K562 (cell line): ENCODE measurements at regions not wholly inside any gene's neighbourhood (a gene's known extent, or its start where the extent isn't known, plus 50 kb on each side); places are given as distances from the start of the nearest gene placed in this dataset.

Experiments
- CHD2 ChIP-seq: IDR thresholded peaks from 2 replicates; pipeline ENCODE4 v1.6.1; 2011; ENCODE audit warnings: low read depth, low read length
- CREB1 ChIP-seq, 2 experiments: sonication (generic) in 1 of 2; formaldehyde crosslinking in 1 of 2; IDR thresholded peaks; 2 replicates each; pipeline versions ENCODE4 v1.6.1 to v1.8.0; 2012 to 2022; ENCODE audit warnings: inconsistent platforms in 1 of 2, mild to moderate bottlenecking in 1 of 2, missing genetic modification reagents in 1 of 2, moderate library complexity in 1 of 2
- CTCF ChIP-seq, 3 experiments: IDR thresholded peaks in 2 of 3; conservative IDR thresholded peaks in 1 of 3; 2 replicates each; pipeline ENCODE4 v1.5.1; 2011 to 2012; ENCODE audit warnings: low read length in 3 of 3, mild to moderate bottlenecking in 3 of 3, control low read depth in 2 of 3, improper control_type of control experiment in 1 of 3, inconsistent platforms in 1 of 3, low read depth in 1 of 3, mixed read lengths in 1 of 3, moderate library complexity in 1 of 3; ENCODE audit not compliant: insufficient read depth in 2 of 3
- ETV5 ChIP-seq: sonication (generic); formaldehyde crosslinking; IDR thresholded peaks from 2 replicates; pipeline ENCODE4 v1.4.0; 2020; ENCODE audit warnings: low read depth, mild to moderate bottlenecking, missing genetic modification reagents
- EZH2 ChIP-seq: IDR thresholded peaks from 2 replicates; pipeline ENCODE4 v1.6.1; 2012; ENCODE audit warnings: low read depth, mild to moderate bottlenecking, inconsistent platforms, low read length, borderline replicate concordance
- FOXM1 ChIP-seq, 2 experiments: fragments of 450-650 bp in 1 of 2; sonication (generic) in 1 of 2; formaldehyde crosslinking in 1 of 2; IDR thresholded peaks; 2 replicates each; pipeline versions ENCODE4 v1.6.1 to v1.9.0; 2017 to 2022; ENCODE audit warnings: low read depth in 2 of 2, mild to moderate bottlenecking in 2 of 2, missing genetic modification reagents in 1 of 2, moderate library complexity in 1 of 2
- TAF15 ChIP-seq: fragments of 200-400 bp; formaldehyde crosslinking; IDR thresholded peaks from 2 replicates; pipeline ENCODE4 v1.6.1; 2017; ENCODE audit warnings: mild to moderate bottlenecking, low read depth, low read length, moderate library complexity
- TARDBP ChIP-seq: fragments of 450-650 bp; IDR thresholded peaks from 2 replicates; pipeline ENCODE4 v1.6.1; 2016
- THAP7 ChIP-seq: fragments of 250-450 bp; sonication (Bioruptor Pico); IDR thresholded peaks from 2 replicates; pipeline ENCODE4 v1.5.0; 2021
- ZBTB11 ChIP-seq, 3 experiments: fragments of 200-800 bp in 1 of 3; fragments of 250-450 bp in 1 of 3; fragments of 450-650 bp in 1 of 3; sonication (Bioruptor Pico) in 1 of 3; sonication (Bioruptor generic) in 1 of 3; formaldehyde crosslinking in 1 of 3; IDR thresholded peaks; 2 replicates each; pipeline versions ENCODE4 v1.6.1 to v1.8.0; 2016 to 2022; ENCODE audit warnings: mild to moderate bottlenecking in 2 of 3, missing genetic modification characterization in 2 of 3, missing compliant biosample characterization in 1 of 3, moderate library complexity in 1 of 3
- ZBTB26 ChIP-seq: fragments of 450-650 bp; formaldehyde crosslinking; IDR thresholded peaks from 2 replicates; pipeline ENCODE4 v1.4.0; 2022; ENCODE audit warnings: missing genetic modification characterization
- ZNF121 ChIP-seq: sonication (generic); formaldehyde crosslinking; conservative IDR thresholded peaks from 2 replicates; pipeline ENCODE4 v1.8.0; 2022; ENCODE audit warnings: missing genetic modification reagents
- ZNF707 ChIP-seq: fragments of 250-450 bp; sonication (Bioruptor Pico); conservative IDR thresholded peaks from 2 replicates; pipeline ENCODE4 v1.8.0; 2022; ENCODE audit warnings: inconsistent platforms, mild to moderate bottlenecking, moderate library complexity

GRCh38 chr13:104683789-104684188 lies 1617.6 kb upstream of the SLC10A2 start:
- TF ChIP-seq EZH2 (no peak), ZNF707 (CRISPR knock-in tag) (no peak), CHD2 (no peak), THAP7 (CRISPR knock-in tag) (no peak), FOXM1 (IDR thresholded peaks at IDR 0.05; ENCODE audit: low read depth) (no peak), FOXM1 (CRISPR knock-in tag; IDR thresholded peaks at IDR 0.05; ENCODE audit: low read depth) (no peak), TAF15 (no peak), ZNF121 (no peak), ETV5 (CRISPR knock-in tag) (no peak), TARDBP (no peak), CREB1 (IDR thresholded peaks at IDR 0.05) (no peak), CREB1 (CRISPR knock-in tag; IDR thresholded peaks at IDR 0.05) (no peak), ZBTB11 (CRISPR knock-in tag; IDR thresholded peaks at IDR 0.05) (no peak), CTCF (IDR thresholded peaks at IDR 0.05 in 2 of 3, conservative IDR thresholded peaks at IDR 0.05 in 1 of 3; ENCODE audit: insufficient read depth in 2 of 3, low read depth in 1 of 3, low read length in 3 of 3) (no peak), ZBTB26 (CRISPR knock-in tag) (no peak)
